GM10266 (cell line): ENCODE measurements at regions not wholly inside any gene's neighbourhood (a gene's known extent, or its start where the extent isn't known, plus 50 kb on each side); places are given as distances from the start of the nearest gene placed in this dataset.

Source experiments
- DNase-seq: peaks from one replicate; pipeline ENCODE4 v3.0.0; 2012; ENCODE audit errors: extremely low spot score
- CTCF ChIP-seq: IDR thresholded peaks from 2 replicates; pipeline ENCODE4 v1.5.1; 2012; ENCODE audit warnings: mild to moderate bottlenecking, low read depth; ENCODE audit not compliant: control insufficient read depth, insufficient read depth; ENCODE audit errors: missing control alignments

- TF ChIP-seq CTCF, result no peak
- no peak for DNase-seq
Measured at GRCh38 chr5:61965490-61965889, 340.5 kb upstream of the KIF2A start.

GRCh38 chr5:61966296-61966955 lies 339.6 kb upstream of the KIF2A start:
- no peak for DNase-seq
- TF ChIP-seq CTCF, result no peak

- DNase-seq, result no peak
- no peak for TF ChIP-seq CTCF
Measured at GRCh38 chr5:61966997-61967396, 339.0 kb upstream of the KIF2A start.

- no peak for TF ChIP-seq CTCF
- no peak for DNase-seq
Measured at GRCh38 chr5:61967681-61968080, 338.3 kb upstream of the KIF2A start.

GRCh38 chr5:61969347-61969746 lies 336.7 kb upstream of the KIF2A start:
- no peak for DNase-seq

GRCh38 chr5:61969755-61970154 lies 336.3 kb upstream of the KIF2A start:
- no peak for DNase-seq
- TF ChIP-seq CTCF, result no peak

More at GRCh38 chr5:61969347-61969746, 336.7 kb upstream of the KIF2A start:
- TF ChIP-seq CTCF, result no peak

GRCh38 chr5:61970218-61970617 lies 335.8 kb upstream of the KIF2A start:
- no peak for TF ChIP-seq CTCF
- no peak for DNase-seq
